ENCODE measurements at regions not wholly inside any gene's neighbourhood (a gene's known extent, or its start where the extent isn't known, plus 50 kb on each side); places are given as distances from the start of the nearest gene placed in this dataset.
"Not testable (repeated sequence)": the region's sequence is repeated elsewhere in the genome, so short reads cannot be mapped to it uniquely, and the experiment has no call there.

- Histone ChIP-seq H3K23ac (ENCODE audit: insufficient read length, low read depth, low read length) (no peak overlapping the region), H2BK15ac (ENCODE audit: low read depth, low read length) (no peak overlapping the region), H3K23me2 (ENCODE audit: insufficient read length, low read depth, low read length, poor library complexity, severe bottlenecking) (no peaks in the 10 kb centered on the region), H3K79me1 (ENCODE audit: insufficient read depth, low read depth, low read length, poor library complexity, severe bottlenecking) (no peaks in the 10 kb centered on the region), H3K4ac (ENCODE audit: low read depth, low read length) (no peak overlapping the region), H3K4me1 (ENCODE audit: insufficient read depth, low read length) (no peaks in the 10 kb centered on the region), H2AK5ac (ENCODE audit: insufficient read length, low read length) (no peak overlapping the region), H3K4me2 (ENCODE audit: insufficient read depth, insufficient read length, low read length) (no peak overlapping the region), H3K9me3 (ENCODE audit: control insufficient read depth, low read depth, low read length) (no peaks in the 10 kb centered on the region), H3K27me3 (ENCODE audit: insufficient read depth, low read length) (no peaks in the 10 kb centered on the region), H3K9ac (ENCODE audit: extremely low read depth, insufficient read length, low read length) (no peak overlapping the region), H2AFZ (ENCODE audit: low read length) (no peak overlapping the region), H2BK20ac (ENCODE audit: low read depth, low read length, poor library complexity, severe bottlenecking) (no peak overlapping the region), H3K27ac (ENCODE audit: insufficient read length, low read depth, low read length) (no peak overlapping the region), H3K14ac (ENCODE audit: insufficient read depth, low read length) (no peak overlapping the region), H4K8ac (replicated peaks; ENCODE audit: insufficient read length, low read depth, low read length) (no peak overlapping the region), H2BK5ac (ENCODE audit: insufficient read length, low read length) (no peak overlapping the region), H3T11ph (ENCODE audit: low read length) (no peak overlapping the region), H3K79me2 (ENCODE audit: insufficient read depth, low read length) (no peaks in the 10 kb centered on the region), H3K18ac (ENCODE audit: insufficient read length, low read depth, low read length) (no peak overlapping the region), H2BK120ac (ENCODE audit: low read depth, low read length, poor library complexity, severe bottlenecking) (no peak overlapping the region), H4K5ac (ENCODE audit: insufficient read length, low read depth, low read length) (no peak overlapping the region), H4K20me1 (ENCODE audit: control insufficient read depth, insufficient read depth, insufficient read length) (no peaks in the 10 kb centered on the region), H2BK12ac (ENCODE audit: insufficient read length, low read depth, low read length) (no peak overlapping the region), H3K56ac (ENCODE audit: insufficient read length, low read depth, low read length) (no peak overlapping the region), H4K91ac (ENCODE audit: insufficient read length, low read depth, low read length) (no peak overlapping the region)
- Mint-ChIP-seq H3K9me3 (peaks cover 16 to 20% of the 10 kb centered on the region in 2 experiments), H3K27me3 (ENCODE audit: low read depth) (no peaks in the 10 kb centered on the region), H3K27ac (no peak overlapping the region), H3K36me3 (ENCODE audit: insufficient read depth in 1 of 3, low read depth in 3 of 3) (peaks cover 11 to 20% (median 16%) of the 10 kb centered on the region in 3 experiments), H3K4me1 (peaks cover 3 to 6% of the 10 kb centered on the region in 2 experiments), H3K4me3 (no peak overlapping the region)
- WGBS (ENCODE audit: extremely low coverage, insufficient read length, low lambda C conversion rate), result no CpG with 5 or more reads among the region's 5 CpGs
- TF ChIP-seq, protein P1, sequence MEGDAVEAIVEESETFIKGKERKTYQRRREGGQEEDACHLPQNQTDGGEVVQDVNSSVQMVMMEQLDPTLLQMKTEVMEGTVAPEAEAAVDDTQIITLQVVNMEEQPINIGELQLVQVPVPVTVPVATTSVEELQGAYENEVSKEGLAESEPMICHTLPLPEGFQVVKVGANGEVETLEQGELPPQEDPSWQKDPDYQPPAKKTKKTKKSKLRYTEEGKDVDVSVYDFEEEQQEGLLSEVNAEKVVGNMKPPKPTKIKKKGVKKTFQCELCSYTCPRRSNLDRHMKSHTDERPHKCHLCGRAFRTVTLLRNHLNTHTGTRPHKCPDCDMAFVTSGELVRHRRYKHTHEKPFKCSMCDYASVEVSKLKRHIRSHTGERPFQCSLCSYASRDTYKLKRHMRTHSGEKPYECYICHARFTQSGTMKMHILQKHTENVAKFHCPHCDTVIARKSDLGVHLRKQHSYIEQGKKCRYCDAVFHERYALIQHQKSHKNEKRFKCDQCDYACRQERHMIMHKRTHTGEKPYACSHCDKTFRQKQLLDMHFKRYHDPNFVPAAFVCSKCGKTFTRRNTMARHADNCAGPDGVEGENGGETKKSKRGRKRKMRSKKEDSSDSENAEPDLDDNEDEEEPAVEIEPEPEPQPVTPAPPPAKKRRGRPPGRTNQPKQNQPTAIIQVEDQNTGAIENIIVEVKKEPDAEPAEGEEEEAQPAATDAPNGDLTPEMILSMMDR (conservative IDR thresholded peaks at IDR 0.05), result no peak
- DNase-seq, result no peak
Measured at GRCh38 chr10:85139124-85139523, 810.7 kb downstream of the CCSER2 start.

- not testable (repeated sequence) for H2BK120ac ChIP-seq (ENCODE audit: low read depth, low read length, poor library complexity, severe bottlenecking); H3K4me3 Mint-ChIP-seq; H3K27ac ChIP-seq (ENCODE audit: insufficient read length, low read depth, low read length); H3T11ph ChIP-seq (ENCODE audit: low read length); H3K27ac Mint-ChIP-seq; H2BK5ac ChIP-seq (ENCODE audit: insufficient read length, low read length); H3K4ac ChIP-seq (ENCODE audit: low read depth, low read length); H3K9me3 ChIP-seq (ENCODE audit: control insufficient read depth, low read depth, low read length); H3K23ac ChIP-seq (ENCODE audit: insufficient read length, low read depth, low read length); H2AK5ac ChIP-seq (ENCODE audit: insufficient read length, low read length); H3K4me1 Mint-ChIP-seq; H3K56ac ChIP-seq (ENCODE audit: insufficient read length, low read depth, low read length); H3K9ac ChIP-seq (ENCODE audit: extremely low read depth, insufficient read length, low read length); H3K23me2 ChIP-seq (ENCODE audit: insufficient read length, low read depth, low read length, poor library complexity, severe bottlenecking); H3K4me2 ChIP-seq (ENCODE audit: insufficient read depth, insufficient read length, low read length); H3K18ac ChIP-seq (ENCODE audit: insufficient read length, low read depth, low read length); H2BK12ac ChIP-seq (ENCODE audit: insufficient read length, low read depth, low read length); H3K79me1 ChIP-seq (ENCODE audit: insufficient read depth, low read depth, low read length, poor library complexity, severe bottlenecking); H4K20me1 ChIP-seq (ENCODE audit: control insufficient read depth, insufficient read depth, insufficient read length); H4K8ac ChIP-seq (replicated peaks; ENCODE audit: insufficient read length, low read depth, low read length); DNase-seq; H3K27me3 ChIP-seq (ENCODE audit: insufficient read depth, low read length); H4K91ac ChIP-seq (ENCODE audit: insufficient read length, low read depth, low read length); H4K5ac ChIP-seq (ENCODE audit: insufficient read length, low read depth, low read length); H3K27me3 Mint-ChIP-seq (ENCODE audit: low read depth); H2AFZ ChIP-seq (ENCODE audit: low read length); H3K79me2 ChIP-seq (ENCODE audit: insufficient read depth, low read length); H2BK15ac ChIP-seq (ENCODE audit: low read depth, low read length); H3K14ac ChIP-seq (ENCODE audit: insufficient read depth, low read length); H3K4me1 ChIP-seq (ENCODE audit: insufficient read depth, low read length); H2BK20ac ChIP-seq (ENCODE audit: low read depth, low read length, poor library complexity, severe bottlenecking)
- Mint-ChIP-seq H3K9me3 (peaks cover 26 to 28% of the 10 kb centered on the region in 2 experiments), H3K36me3 (ENCODE audit: insufficient read depth in 1 of 3, low read depth in 3 of 3) (peaks cover 15 to 34% (median 21%) of the 10 kb centered on the region in 3 experiments)
- no CpG with 5 or more reads among the region's 25 CpGs for WGBS (ENCODE audit: extremely low coverage, insufficient read length, low lambda C conversion rate)
Measured at GRCh38 chr10:85141520-85141919, 813.1 kb downstream of the CCSER2 start.

Data from H9 (cell line).